ENCODE measurements at regions not wholly inside any gene's neighbourhood (a gene's known extent, or its start where the extent isn't known, plus 50 kb on each side); places are given as distances from the start of the nearest gene placed in this dataset.

- TF ChIP-seq CTCF (IDR thresholded peaks at IDR 0.05; ENCODE audit: poor library complexity) (no peak), EZH2 (IDR thresholded peaks at IDR 0.05; ENCODE audit: borderline replicate concordance) (no peak)
Observed at GRCh38 chr10:57905010-57905409, 362.7 kb downstream of the IPMK start.

Measured in hepatocyte (in vitro differentiated cells).